GM21528 (cell line): ENCODE measurements at regions not wholly inside any gene's neighbourhood (a gene's known extent, or its start where the extent isn't known, plus 50 kb on each side); places are given as distances from the start of the nearest gene placed in this dataset.
"Not testable (repeated sequence)": the region's sequence is repeated elsewhere in the genome, so short reads cannot be mapped to it uniquely, and the experiment has no call there.

Source experiments
- ATAC-seq: cut with Tn5 transposase; IDR thresholded peaks from one replicate; pipeline ENCODE4 v1.9.1; 2021; ENCODE audit warnings: mild to moderate bottlenecking, moderate library complexity; ENCODE audit not compliant: unreplicated experiment, low FRiP score

- ATAC-seq = no peak
These were observed 500.1 kb upstream of the KLF6 start for GRCh38 chr10:4285121-4285520.

- ATAC-seq = no peak
These were observed 499.0 kb upstream of the KLF6 start for GRCh38 chr10:4283846-4284610.

GRCh38 chr10:4282496-4282895, 497.5 kb upstream of the KLF6 start:
- ATAC-seq = no peak

- no peak for ATAC-seq
These were observed 496.3 kb upstream of the KLF6 start for GRCh38 chr10:4281190-4281825.

- no peak for ATAC-seq
These were observed 495.6 kb upstream of the KLF6 start for GRCh38 chr10:4280461-4281189.

- no peak for ATAC-seq
These were observed 494.6 kb upstream of the KLF6 start for GRCh38 chr10:4279655-4280054.

GRCh38 chr10:4278186-4278585, 493.2 kb upstream of the KLF6 start:
- ATAC-seq = no peak

GRCh38 chr10:4276151-4276550, 491.1 kb upstream of the KLF6 start:
- ATAC-seq = no peak

GRCh38 chr10:4274671-4275070, 489.7 kb upstream of the KLF6 start:
- not testable (repeated sequence) for ATAC-seq

- no peak for ATAC-seq
These were observed 486.2 kb upstream of the KLF6 start for GRCh38 chr10:4271193-4271592.

GRCh38 chr10:4270116-4270515, 485.1 kb upstream of the KLF6 start:
- no peak for ATAC-seq

- ATAC-seq = not testable (repeated sequence)
These were observed 483.5 kb upstream of the KLF6 start for GRCh38 chr10:4268490-4268889.

- ATAC-seq = no peak
These were observed 482.2 kb upstream of the KLF6 start for GRCh38 chr10:4267086-4267773.

GRCh38 chr10:4266416-4267085, 481.5 kb upstream of the KLF6 start:
- no peak for ATAC-seq

- no peak for ATAC-seq
These were observed 481.0 kb upstream of the KLF6 start for GRCh38 chr10:4265964-4266363.

GRCh38 chr10:4264209-4264865, 479.3 kb upstream of the KLF6 start:
- ATAC-seq = no peak

- no peak for ATAC-seq
These were observed 478.6 kb upstream of the KLF6 start for GRCh38 chr10:4263601-4263921.

GRCh38 chr10:4262870-4263600, 478.0 kb upstream of the KLF6 start:
- no peak for ATAC-seq

- no peak for ATAC-seq
These were observed 477.4 kb upstream of the KLF6 start for GRCh38 chr10:4262449-4262848.
